GM19463 (cell line): ENCODE measurements at regions not wholly inside any gene's neighbourhood (a gene's known extent, or its start where the extent isn't known, plus 50 kb on each side); places are given as distances from the start of the nearest gene placed in this dataset.

Experiments
- ATAC-seq: cut with Tn5 transposase; IDR thresholded peaks from one replicate; pipeline ENCODE4 v1.9.1; 2021; ENCODE audit warnings: mild to moderate bottlenecking, moderate library complexity; ENCODE audit not compliant: unreplicated experiment

- ATAC-seq = no peak
Observed at GRCh38 chr5:40390281-40391149, 289.2 kb upstream of the PTGER4 start.

- no peak for ATAC-seq
Observed at GRCh38 chr5:40389591-40389990, 290.1 kb upstream of the PTGER4 start.

GRCh38 chr5:40386289-40386688 is 293.4 kb upstream of the PTGER4 start:
- ATAC-seq = peak; percentile 82

GRCh38 chr5:40385544-40385943 is 294.2 kb upstream of the PTGER4 start:
- ATAC-seq = no peak

- no peak for ATAC-seq
Observed at GRCh38 chr5:40384782-40385390, 294.8 kb upstream of the PTGER4 start.

GRCh38 chr5:40383749-40384651 is 295.7 kb upstream of the PTGER4 start:
- peak; percentile 44 for ATAC-seq

GRCh38 chr5:40381676-40382363 is 297.9 kb upstream of the PTGER4 start:
- no peak for ATAC-seq

- ATAC-seq = no peak
Observed at GRCh38 chr5:40381016-40381415, 298.7 kb upstream of the PTGER4 start.

- ATAC-seq = peak; percentile 65
Observed at GRCh38 chr5:40378396-40379177, 301.1 kb upstream of the PTGER4 start.

- ATAC-seq = peak; percentile 50
Observed at GRCh38 chr5:40376566-40376965, 303.1 kb upstream of the PTGER4 start.

- ATAC-seq = no peak
Observed at GRCh38 chr5:40374853-40375252, 304.9 kb upstream of the PTGER4 start.

GRCh38 chr5:40368200-40368599 is 311.5 kb upstream of the PTGER4 start:
- no peak for ATAC-seq

GRCh38 chr5:40367255-40367654 is 312.5 kb upstream of the PTGER4 start:
- no peak for ATAC-seq

- ATAC-seq = peak; percentile 80
Observed at GRCh38 chr5:40365342-40366330, 314.1 kb upstream of the PTGER4 start.

- no peak for ATAC-seq
Observed at GRCh38 chr5:40364441-40364840, 315.3 kb upstream of the PTGER4 start.

GRCh38 chr5:40361378-40361777 is 318.3 kb upstream of the PTGER4 start:
- no peak for ATAC-seq

- ATAC-seq = no peak
Observed at GRCh38 chr5:40360685-40361084, 319.0 kb upstream of the PTGER4 start.

GRCh38 chr5:40359832-40360231 is 319.9 kb upstream of the PTGER4 start:
- ATAC-seq = no peak

GRCh38 chr5:40359093-40359492 is 320.6 kb upstream of the PTGER4 start:
- ATAC-seq = no peak
